H9 (cell line): ENCODE measurements at regions not wholly inside any gene's neighbourhood (a gene's known extent, or its start where the extent isn't known, plus 50 kb on each side); places are given as distances from the start of the nearest gene placed in this dataset.

Experiments
- DNase-seq: peaks from one replicate; pipeline ENCODE4 v3.0.0-alpha.2; 2017
- H2AFZ ChIP-seq: one replicate; pipeline ENCODE4 v1.6.1; 2013; ENCODE audit warnings: mild to moderate bottlenecking, low read length, control low read depth, moderate library complexity
- H2AK5ac ChIP-seq: 2 replicates; pipeline ENCODE4 v1.6.1; 2013; ENCODE audit warnings: low read length, control low read depth, mixed read lengths; ENCODE audit not compliant: insufficient read length
- H2BK120ac ChIP-seq: one replicate; pipeline ENCODE4 v1.6.1; 2013; ENCODE audit warnings: low read depth, mild to moderate bottlenecking, low read length, control low read depth, inconsistent platforms; ENCODE audit not compliant: poor library complexity, severe bottlenecking
- H2BK12ac ChIP-seq: 2 replicates; pipeline ENCODE4 v1.6.1; 2013; ENCODE audit warnings: low read length, control low read depth, mixed read lengths, low read depth; ENCODE audit not compliant: insufficient read length
- H2BK15ac ChIP-seq: 2 replicates; pipeline ENCODE4 v1.6.1; 2013; ENCODE audit warnings: low read depth, low read length, control low read depth
- H2BK20ac ChIP-seq: one replicate; pipeline ENCODE4 v1.6.1; 2013; ENCODE audit warnings: low read depth, mild to moderate bottlenecking, low read length, control low read depth, inconsistent platforms; ENCODE audit not compliant: poor library complexity, severe bottlenecking
- H2BK5ac ChIP-seq: 2 replicates; pipeline ENCODE4 v1.6.1; 2013; ENCODE audit warnings: low read length, control low read depth, mixed read lengths; ENCODE audit not compliant: insufficient read length
- H3K14ac ChIP-seq: 2 replicates; pipeline ENCODE4 v1.6.1; 2013; ENCODE audit warnings: low read length, control low read depth; ENCODE audit not compliant: insufficient read depth
- H3K18ac ChIP-seq: 2 replicates; pipeline ENCODE4 v1.6.1; 2013; ENCODE audit warnings: low read depth, mild to moderate bottlenecking, mixed read lengths, low read length, control low read depth; ENCODE audit not compliant: insufficient read length
- H3K23ac ChIP-seq: 2 replicates; pipeline ENCODE4 v1.6.1; 2013; ENCODE audit warnings: low read length, control low read depth, mixed read lengths, low read depth; ENCODE audit not compliant: insufficient read length
- H3K23me2 ChIP-seq: 2 replicates; pipeline ENCODE4 v1.6.1; 2013; ENCODE audit warnings: low read depth, mild to moderate bottlenecking, mixed read lengths, low read length, control low read depth; ENCODE audit not compliant: insufficient read length, poor library complexity, severe bottlenecking
- H3K27ac ChIP-seq: 2 replicates; pipeline ENCODE4 v1.5.1; 2013; ENCODE audit warnings: low read length, control low read depth, mixed read lengths, low read depth; ENCODE audit not compliant: insufficient read length
- H3K27me3 ChIP-seq: 2 replicates; pipeline ENCODE4 v1.6.1; 2013; ENCODE audit warnings: low read length, control low read depth, inconsistent platforms; ENCODE audit not compliant: insufficient read depth
- H3K4ac ChIP-seq: 2 replicates; pipeline ENCODE4 v1.6.1; 2013; ENCODE audit warnings: low read depth, mild to moderate bottlenecking, control low read depth, inconsistent platforms, low read length, moderate library complexity
- H3K4me1 ChIP-seq: 2 replicates; pipeline ENCODE4 v1.6.1; 2013; ENCODE audit warnings: low read length, control low read depth, inconsistent platforms; ENCODE audit not compliant: insufficient read depth
- H3K4me2 ChIP-seq: 2 replicates; pipeline ENCODE4 v1.6.1; 2013; ENCODE audit warnings: low read length, control low read depth, mixed read lengths; ENCODE audit not compliant: insufficient read length, insufficient read depth
- H3K56ac ChIP-seq: 2 replicates; pipeline ENCODE4 v1.6.1; 2013; ENCODE audit warnings: low read depth, mild to moderate bottlenecking, mixed read lengths, low read length, control low read depth; ENCODE audit not compliant: insufficient read length
- H3K79me1 ChIP-seq: 2 replicates; pipeline ENCODE4 v1.6.1; 2013; ENCODE audit warnings: low read depth, mild to moderate bottlenecking, moderate library complexity, low read length, control low read depth, inconsistent platforms; ENCODE audit not compliant: insufficient read depth, poor library complexity, severe bottlenecking
- H3K79me2 ChIP-seq: 2 replicates; pipeline ENCODE4 v1.6.1; 2013; ENCODE audit warnings: low read length, control low read depth, inconsistent platforms; ENCODE audit not compliant: insufficient read depth
- H3K9ac ChIP-seq: 2 replicates; pipeline ENCODE4 v1.6.1; 2013; ENCODE audit warnings: low read length, control low read depth, mixed read lengths; ENCODE audit not compliant: insufficient read length; ENCODE audit errors: extremely low read depth
- H3K9me3 ChIP-seq: one replicate; pipeline ENCODE4 v1.6.1; 2013; ENCODE audit warnings: low read depth, low read length, inconsistent platforms; ENCODE audit not compliant: control insufficient read depth
- H3T11ph ChIP-seq: one replicate; pipeline ENCODE4 v1.6.1; 2013; ENCODE audit warnings: mild to moderate bottlenecking, low read length, control low read depth, inconsistent platforms
- H4K20me1 ChIP-seq: one replicate; pipeline ENCODE4 v1.6.1; 2013; ENCODE audit not compliant: control insufficient read depth, insufficient read length, insufficient read depth
- H4K5ac ChIP-seq: 2 replicates; pipeline ENCODE4 v1.6.1; 2013; ENCODE audit warnings: low read depth, mild to moderate bottlenecking, mixed read lengths, low read length, control low read depth; ENCODE audit not compliant: insufficient read length
- H4K8ac ChIP-seq: replicated peaks from 2 replicates; pipeline ENCODE4 v1.6.1; 2013; ENCODE audit warnings: low read length, control low read depth, mixed read lengths, low read depth; ENCODE audit not compliant: insufficient read length
- H4K91ac ChIP-seq: 2 replicates; pipeline ENCODE4 v1.6.1; 2013; ENCODE audit warnings: low read depth, mild to moderate bottlenecking, moderate library complexity, mixed read lengths, low read length, control low read depth; ENCODE audit not compliant: insufficient read length
- H3K27ac Mint-ChIP-seq, 3 experiments: 2 replicates in 2 of 3; 3 replicates in 1 of 3; pipeline ENCODE4 v1.8.0; 2020 to 2021; ENCODE audit warnings: mixed read lengths in 3 of 3, mild to moderate bottlenecking in 1 of 3, moderate library complexity in 1 of 3
- H3K27me3 Mint-ChIP-seq: 2 replicates; pipeline ENCODE4 v1.8.0; 2021; ENCODE audit warnings: low read depth, mild to moderate bottlenecking, moderate library complexity, mixed read lengths
- H3K36me3 Mint-ChIP-seq, 3 experiments: 2 replicates in 2 of 3; 3 replicates in 1 of 3; pipeline ENCODE4 v1.8.0; 2020 to 2021; ENCODE audit warnings: low read depth in 3 of 3, mixed read lengths in 3 of 3; ENCODE audit not compliant: insufficient read depth in 1 of 3
- H3K4me1 Mint-ChIP-seq, 2 experiments: 2 replicates each; pipeline ENCODE4 v1.8.0; 2020; ENCODE audit warnings: mixed read lengths in 2 of 2
- H3K4me3 Mint-ChIP-seq, 2 experiments: 2 replicates in 1 of 2; 3 replicates in 1 of 2; pipeline ENCODE4 v1.8.0; 2020 to 2021; ENCODE audit warnings: mild to moderate bottlenecking in 2 of 2, mixed read lengths in 2 of 2, moderate library complexity in 1 of 2
- H3K9me3 Mint-ChIP-seq, 2 experiments: 2 replicates in 1 of 2; 3 replicates in 1 of 2; pipeline ENCODE4 v1.8.0; 2020; ENCODE audit warnings: mild to moderate bottlenecking in 2 of 2, mixed read lengths in 2 of 2, moderate library complexity in 1 of 2
- CTCF ChIP-seq: fragments of 200-600 bp; sonication (generic); conservative IDR thresholded peaks from 3 replicates; pipeline ENCODE4 v1.8.0; 2021; ENCODE audit warnings: antibody characterized with exemption, mild to moderate bottlenecking
- WGBS: extraction: QIAGEN DNeasy Blood & Tissue Kit; methylation state at CpG from one replicate; pipeline ENCODE4 v1.1.7; 2013; ENCODE audit warnings: missing lambda C conversion rate, low lambda C conversion rate, mixed read lengths; ENCODE audit not compliant: insufficient read length; ENCODE audit errors: extremely low coverage; 5-methylcytosine and 5-hydroxymethylcytosine counted together

GRCh38 chr3:177703788-177704187 lies 506.5 kb upstream of the TBL1XR1 start:
- Histone ChIP-seq H4K20me1 (no peaks in the 10 kb centered on the region), H4K8ac (no peak overlapping the region), H3K9me3 (no peaks in the 10 kb centered on the region), H3K79me1 (no peaks in the 10 kb centered on the region), H2BK12ac (no peak overlapping the region), H2BK15ac (no peak overlapping the region), H3K27ac (no peak overlapping the region), H3K4me1 (no peaks in the 10 kb centered on the region), H2BK20ac (no peak overlapping the region), H4K5ac (no peak overlapping the region), H3K23ac (no peak overlapping the region), H4K91ac (no peak overlapping the region), H3T11ph (no peak overlapping the region), H3K79me2 (no peaks in the 10 kb centered on the region), H3K27me3 (no peaks in the 10 kb centered on the region), H2BK120ac (no peak overlapping the region), H3K4me2 (no peak overlapping the region), H3K18ac (no peak overlapping the region), H2AFZ (no peak overlapping the region), H3K4ac (no peak overlapping the region), H2AK5ac (no peak overlapping the region), H3K9ac (no peak overlapping the region), H2BK5ac (no peak overlapping the region), H3K14ac (no peak overlapping the region), H3K56ac (no peak overlapping the region), H3K23me2 (no peaks in the 10 kb centered on the region)
- no peak for DNase-seq
- no peaks in the 10 kb centered on the region for H3K27me3 Mint-ChIP-seq
- H3K9me3 Mint-ChIP-seq = no peaks in the 10 kb centered on the region
- no CpG with 5 or more reads among the region's 3 CpGs for WGBS
- H3K4me1 Mint-ChIP-seq = peaks cover 4% of the 10 kb centered on the region in 2 experiments; a peak in 2 of 4 replicates
- no peak overlapping the region for H3K27ac Mint-ChIP-seq
- no peaks in the 10 kb centered on the region for H3K36me3 Mint-ChIP-seq
- no peak for TF ChIP-seq CTCF
- no peak overlapping the region for H3K4me3 Mint-ChIP-seq
